ENCODE measurements at regions not wholly inside any gene's neighbourhood (a gene's known extent, or its start where the extent isn't known, plus 50 kb on each side); places are given as distances from the start of the nearest gene placed in this dataset.

- H3K4me1 ChIP-seq (ENCODE audit: low read depth, poor library complexity, severe bottlenecking) = no peaks in the 10 kb centered on the region
- no peaks in the 10 kb centered on the region for H3K27me3 ChIP-seq (ENCODE audit: insufficient read depth, low read depth)
- H3K27ac ChIP-seq = no peak overlapping the region
- no peak overlapping the region for H3K4me2 ChIP-seq
- no peak for TF ChIP-seq CTCF (conservative IDR thresholded peaks at IDR 0.05; ENCODE audit: low read depth, low read length)
- H3K9ac ChIP-seq = no peak overlapping the region
- no peaks in the 10 kb centered on the region for H3K79me2 ChIP-seq (ENCODE audit: insufficient read depth, low read depth)
- no peaks in the 10 kb centered on the region for H3K36me3 ChIP-seq (ENCODE audit: insufficient read depth)
- H4K20me1 ChIP-seq (ENCODE audit: insufficient read depth) = no peaks in the 10 kb centered on the region
- no peak overlapping the region for H3K4me3 ChIP-seq (IDR thresholded peaks at IDR 0.05; ENCODE audit: insufficient read depth, low read depth, low read length)
- H2AFZ ChIP-seq (ENCODE audit: low read depth) = no peak overlapping the region
Observed at GRCh38 chr1:219428651-219429050, 184.3 kb downstream of the ZC3H11B start.

DNA sequence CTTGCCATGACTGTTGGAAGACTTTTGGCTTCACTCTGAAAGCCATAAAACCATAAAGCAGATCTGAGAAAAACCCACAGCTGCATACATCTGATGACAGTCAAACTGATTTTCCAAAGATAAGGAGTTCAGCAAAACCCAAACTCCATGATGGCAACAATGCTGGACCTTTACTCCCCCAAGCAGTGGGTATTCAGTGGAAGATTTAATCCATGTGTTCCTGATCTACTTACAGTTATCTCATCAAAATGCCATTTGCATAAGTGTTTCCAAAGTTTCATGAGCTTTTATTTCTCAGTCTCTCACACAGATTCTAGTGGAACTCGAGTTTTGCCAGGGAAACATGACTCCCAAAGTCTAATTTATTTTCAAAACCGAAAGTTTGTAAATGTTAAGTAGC, 184.9 kb downstream of the ZC3H11B start:
- no peak for TF ChIP-seq CTCF (conservative IDR thresholded peaks at IDR 0.05; ENCODE audit: low read depth, low read length)
- H3K27ac ChIP-seq = no peak overlapping the region
- H3K4me3 ChIP-seq (IDR thresholded peaks at IDR 0.05; ENCODE audit: insufficient read depth, low read depth, low read length) = no peak overlapping the region
- H3K27me3 ChIP-seq (ENCODE audit: insufficient read depth, low read depth) = no peaks in the 10 kb centered on the region
- H3K79me2 ChIP-seq (ENCODE audit: insufficient read depth, low read depth) = no peaks in the 10 kb centered on the region
- H4K20me1 ChIP-seq (ENCODE audit: insufficient read depth) = no peaks in the 10 kb centered on the region
- H2AFZ ChIP-seq (ENCODE audit: low read depth) = no peak overlapping the region
- H3K36me3 ChIP-seq (ENCODE audit: insufficient read depth) = no peaks in the 10 kb centered on the region
- no peak overlapping the region for H3K4me2 ChIP-seq
- no peaks in the 10 kb centered on the region for H3K4me1 ChIP-seq (ENCODE audit: low read depth, poor library complexity, severe bottlenecking)
- H3K9ac ChIP-seq = no peak overlapping the region

DNA sequence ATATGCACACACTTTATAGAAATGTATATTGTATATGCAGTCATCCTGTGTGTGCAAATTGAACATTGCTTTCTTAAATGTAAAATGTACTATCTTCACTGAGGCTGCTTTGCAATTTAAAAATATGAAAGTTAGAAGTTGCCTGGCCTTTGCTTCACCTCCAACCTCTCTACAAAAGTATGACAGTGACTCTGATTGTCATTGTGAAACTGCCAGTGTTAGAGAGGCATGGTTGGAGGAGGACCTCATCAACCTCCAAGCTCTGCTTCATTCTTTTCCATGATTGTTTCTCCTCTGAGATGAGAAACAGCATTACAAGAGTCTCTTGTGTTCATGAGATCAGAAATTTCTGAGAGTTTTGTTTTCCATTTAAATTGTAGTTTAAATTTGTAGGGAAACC, 185.5 kb downstream of the ZC3H11B start:
- Histone ChIP-seq H3K36me3 (ENCODE audit: insufficient read depth) (no peaks in the 10 kb centered on the region), H3K4me3 (IDR thresholded peaks at IDR 0.05; ENCODE audit: insufficient read depth, low read depth, low read length) (no peak overlapping the region), H2AFZ (ENCODE audit: low read depth) (no peak overlapping the region), H3K4me2 (no peak overlapping the region), H3K27ac (no peak overlapping the region), H3K79me2 (ENCODE audit: insufficient read depth, low read depth) (no peaks in the 10 kb centered on the region), H3K27me3 (ENCODE audit: insufficient read depth, low read depth) (no peaks in the 10 kb centered on the region), H3K9ac (no peak overlapping the region), H4K20me1 (ENCODE audit: insufficient read depth) (no peaks in the 10 kb centered on the region), H3K4me1 (ENCODE audit: low read depth, poor library complexity, severe bottlenecking) (no peaks in the 10 kb centered on the region)
- TF ChIP-seq CTCF (conservative IDR thresholded peaks at IDR 0.05; ENCODE audit: low read depth, low read length) = no peak

DNA sequence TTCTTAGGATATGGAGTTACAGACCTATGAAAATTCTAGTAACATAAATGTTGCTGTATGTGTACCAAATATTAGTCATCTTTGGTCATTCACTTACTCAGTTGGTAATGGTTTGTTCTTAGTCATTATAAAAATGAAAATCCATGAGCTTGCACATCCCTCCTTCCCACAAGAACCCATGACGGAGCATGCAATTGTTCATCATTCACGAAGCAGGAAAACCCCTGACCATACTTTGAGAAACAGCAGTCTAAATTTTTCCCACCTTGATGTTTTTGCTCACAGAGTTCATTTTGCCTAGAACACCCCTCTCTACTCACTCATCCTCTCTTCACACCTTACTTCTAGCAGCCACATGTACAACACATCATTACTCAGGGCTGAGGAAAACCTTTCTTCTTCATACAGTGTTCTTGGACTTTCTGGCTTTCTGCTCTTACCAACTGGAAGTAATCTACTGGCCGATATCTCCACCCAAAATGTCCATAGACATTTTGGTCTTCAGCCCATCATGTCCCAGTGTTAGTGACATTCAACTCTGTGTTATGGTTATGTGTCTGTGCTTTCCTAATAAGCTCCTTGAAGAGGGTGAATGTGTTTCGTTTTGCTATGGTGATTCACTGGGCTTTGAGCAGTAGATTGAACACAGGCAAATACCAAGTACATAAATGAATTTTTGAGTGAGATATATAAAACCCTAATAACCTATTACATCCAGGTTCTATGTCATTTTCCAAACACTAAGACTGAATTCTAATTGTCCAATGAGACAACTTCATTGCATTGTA, 189.9 kb downstream of the ZC3H11B start:
- H4K20me1 ChIP-seq (ENCODE audit: insufficient read depth) = no peaks in the 10 kb centered on the region
- H3K4me2 ChIP-seq = no peak overlapping the region
- no peak for TF ChIP-seq CTCF (conservative IDR thresholded peaks at IDR 0.05; ENCODE audit: low read depth, low read length)
- H3K4me3 ChIP-seq (IDR thresholded peaks at IDR 0.05; ENCODE audit: insufficient read depth, low read depth, low read length) = no peak overlapping the region
- H3K36me3 ChIP-seq (ENCODE audit: insufficient read depth) = no peaks in the 10 kb centered on the region
- no peak overlapping the region for H2AFZ ChIP-seq (ENCODE audit: low read depth)
- H3K4me1 ChIP-seq (ENCODE audit: low read depth, poor library complexity, severe bottlenecking) = no peaks in the 10 kb centered on the region
- no peaks in the 10 kb centered on the region for H3K27me3 ChIP-seq (ENCODE audit: insufficient read depth, low read depth)
- no peaks in the 10 kb centered on the region for H3K79me2 ChIP-seq (ENCODE audit: insufficient read depth, low read depth)
- no peak overlapping the region for H3K27ac ChIP-seq
- H3K9ac ChIP-seq = no peak overlapping the region

Data from KMS-11 (cell line).